Hypothalamus (tissue), 51 donors: ENCODE measurements at regions not wholly inside any gene's neighbourhood (a gene's known extent, or its start where the extent isn't known, plus 50 kb on each side); places are given as distances from the start of the nearest gene placed in this dataset.
"Not testable (repeated sequence)": the region's sequence is repeated elsewhere in the genome, so short reads cannot be mapped to it uniquely, and the experiment has no call there.

Experiments used
- DNase-seq, 51 donors: peaks; one replicate each; lab custom pipeline; 2025; lab: John Stamatoyannopoulos, UW

- no peak for DNase-seq
These were observed 267.9 kb downstream of the LPIN1 start for GRCh38 chr2:12014088-12014960.

- DNase-seq, result no peak
These were observed 271.2 kb downstream of the LPIN1 start for GRCh38 chr2:12017499-12018157.

- DNase-seq, result not testable (repeated sequence)
These were observed 272.3 kb downstream of the LPIN1 start for GRCh38 chr2:12018726-12019125.

- no peak for DNase-seq
These were observed 274.5 kb downstream of the LPIN1 start for GRCh38 chr2:12020833-12021469.

GRCh38 chr2:12024197-12024907 lies 277.9 kb downstream of the LPIN1 start:
- DNase-seq, result not testable (repeated sequence)

- no peak for DNase-seq
These were observed 280.7 kb downstream of the LPIN1 start for GRCh38 chr2:12027136-12027535.

GRCh38 chr2:12031866-12032265 lies 285.4 kb downstream of the LPIN1 start:
- no peak for DNase-seq

GRCh38 chr2:12032398-12032797 lies 286.0 kb downstream of the LPIN1 start:
- DNase-seq, result no peak

- DNase-seq, result no peak
These were observed 286.5 kb downstream of the LPIN1 start for GRCh38 chr2:12032975-12033374.

GRCh38 chr2:12033494-12033893 lies 287.1 kb downstream of the LPIN1 start:
- no peak for DNase-seq

- no peak for DNase-seq
These were observed 287.9 kb downstream of the LPIN1 start for GRCh38 chr2:12034382-12034781.

- no peak for DNase-seq
These were observed 288.7 kb downstream of the LPIN1 start for GRCh38 chr2:12035029-12035720.

GRCh38 chr2:12035956-12036639 lies 289.7 kb downstream of the LPIN1 start:
- no peak for DNase-seq

- no peak for DNase-seq
These were observed 290.2 kb downstream of the LPIN1 start for GRCh38 chr2:12036640-12036983.

- no peak for DNase-seq
These were observed 290.9 kb downstream of the LPIN1 start for GRCh38 chr2:12037301-12037700.

- no peak for DNase-seq
These were observed 294.8 kb downstream of the LPIN1 start for GRCh38 chr2:12041236-12041635.

GRCh38 chr2:12043131-12043530 lies 296.7 kb downstream of the LPIN1 start:
- no peak for DNase-seq

- DNase-seq, result no peak
These were observed 298.4 kb downstream of the LPIN1 start for GRCh38 chr2:12044857-12045256.

- DNase-seq, result no peak
These were observed 299.4 kb downstream of the LPIN1 start for GRCh38 chr2:12045864-12046291.

GRCh38 chr2:12046641-12047040 lies 300.2 kb downstream of the LPIN1 start:
- DNase-seq, result no peak
